ENCODE measurements at regions not wholly inside any gene's neighbourhood (a gene's known extent, or its start where the extent isn't known, plus 50 kb on each side); places are given as distances from the start of the nearest gene placed in this dataset.

GRCh38 chr18:47316924-47317323 lies 65.5 kb upstream of the SKOR2 start:
- no peaks in the 10 kb centered on the region for H3K36me3 Mint-ChIP-seq (ENCODE audit: low read depth)
- no peak overlapping the region for H3K4me3 Mint-ChIP-seq
- no peak overlapping the region for H3K27ac ChIP-seq (ENCODE audit: low read depth)
- H2AFZ ChIP-seq, result no peak overlapping the region
- no peak for ATAC-seq
- no peak overlapping the region for H3K4me2 ChIP-seq
- no peaks in the 10 kb centered on the region for H3K36me3 ChIP-seq (ENCODE audit: insufficient read depth)
- TF ChIP-seq, protein P1, sequence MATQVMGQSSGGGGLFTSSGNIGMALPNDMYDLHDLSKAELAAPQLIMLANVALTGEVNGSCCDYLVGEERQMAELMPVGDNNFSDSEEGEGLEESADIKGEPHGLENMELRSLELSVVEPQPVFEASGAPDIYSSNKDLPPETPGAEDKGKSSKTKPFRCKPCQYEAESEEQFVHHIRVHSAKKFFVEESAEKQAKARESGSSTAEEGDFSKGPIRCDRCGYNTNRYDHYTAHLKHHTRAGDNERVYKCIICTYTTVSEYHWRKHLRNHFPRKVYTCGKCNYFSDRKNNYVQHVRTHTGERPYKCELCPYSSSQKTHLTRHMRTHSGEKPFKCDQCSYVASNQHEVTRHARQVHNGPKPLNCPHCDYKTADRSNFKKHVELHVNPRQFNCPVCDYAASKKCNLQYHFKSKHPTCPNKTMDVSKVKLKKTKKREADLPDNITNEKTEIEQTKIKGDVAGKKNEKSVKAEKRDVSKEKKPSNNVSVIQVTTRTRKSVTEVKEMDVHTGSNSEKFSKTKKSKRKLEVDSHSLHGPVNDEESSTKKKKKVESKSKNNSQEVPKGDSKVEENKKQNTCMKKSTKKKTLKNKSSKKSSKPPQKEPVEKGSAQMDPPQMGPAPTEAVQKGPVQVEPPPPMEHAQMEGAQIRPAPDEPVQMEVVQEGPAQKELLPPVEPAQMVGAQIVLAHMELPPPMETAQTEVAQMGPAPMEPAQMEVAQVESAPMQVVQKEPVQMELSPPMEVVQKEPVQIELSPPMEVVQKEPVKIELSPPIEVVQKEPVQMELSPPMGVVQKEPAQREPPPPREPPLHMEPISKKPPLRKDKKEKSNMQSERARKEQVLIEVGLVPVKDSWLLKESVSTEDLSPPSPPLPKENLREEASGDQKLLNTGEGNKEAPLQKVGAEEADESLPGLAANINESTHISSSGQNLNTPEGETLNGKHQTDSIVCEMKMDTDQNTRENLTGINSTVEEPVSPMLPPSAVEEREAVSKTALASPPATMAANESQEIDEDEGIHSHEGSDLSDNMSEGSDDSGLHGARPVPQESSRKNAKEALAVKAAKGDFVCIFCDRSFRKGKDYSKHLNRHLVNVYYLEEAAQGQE (IDR thresholded peaks at IDR 0.05; ENCODE audit: unreplicated experiment), result no peak
- TF ChIP-seq ZNF462 (CRISPR knock-in tag; IDR thresholded peaks at IDR 0.05) (no peak), EZH2 (IDR thresholded peaks at IDR 0.05; ENCODE audit: low read depth, unreplicated experiment) (no peak), CREB1 (CRISPR knock-in tag; IDR thresholded peaks at IDR 0.05; ENCODE audit: low read depth) (no peak), POLR2AphosphoS5 (IDR thresholded peaks at IDR 0.05; ENCODE audit: low read depth) (no peak), ZNF331 (CRISPR knock-in tag; IDR thresholded peaks at IDR 0.05; ENCODE audit: low read depth) (no peak), ETS1 (IDR thresholded peaks at IDR 0.05) (no peak), STAT1 (IDR thresholded peaks at IDR 0.05; ENCODE audit: unreplicated experiment) (no peak)
- no peaks in the 10 kb centered on the region for H3K4me1 Mint-ChIP-seq
- H3K9me2 ChIP-seq (ENCODE audit: insufficient read depth), result no peaks in the 10 kb centered on the region
- H3F3A ChIP-seq (replicated peaks; ENCODE audit: low read depth), result no peaks in the 10 kb centered on the region
- no peak overlapping the region for H3K4me3 ChIP-seq
- H3K79me2 ChIP-seq (replicated peaks; ENCODE audit: insufficient read depth), result no peaks in the 10 kb centered on the region
- no peaks in the 10 kb centered on the region for H3K4me1 ChIP-seq (ENCODE audit: insufficient read depth)
- no peak for DNase-seq (ENCODE audit: low spot score)
- H3K27me3 ChIP-seq (ENCODE audit: insufficient read depth), result no peaks in the 10 kb centered on the region
- no peak overlapping the region for H3K27ac Mint-ChIP-seq
- no peaks in the 10 kb centered on the region for H4K20me1 ChIP-seq (replicated peaks; ENCODE audit: insufficient read depth)
- H3K9me3 Mint-ChIP-seq, result no peaks in the 10 kb centered on the region
- H3K27me3 Mint-ChIP-seq (ENCODE audit: insufficient read depth, low read depth, poor library complexity), result peaks cover 2% of the 10 kb centered on the region
